ENCODE measurements at regions not wholly inside any gene's neighbourhood (a gene's known extent, or its start where the extent isn't known, plus 50 kb on each side); places are given as distances from the start of the nearest gene placed in this dataset.

DNA sequence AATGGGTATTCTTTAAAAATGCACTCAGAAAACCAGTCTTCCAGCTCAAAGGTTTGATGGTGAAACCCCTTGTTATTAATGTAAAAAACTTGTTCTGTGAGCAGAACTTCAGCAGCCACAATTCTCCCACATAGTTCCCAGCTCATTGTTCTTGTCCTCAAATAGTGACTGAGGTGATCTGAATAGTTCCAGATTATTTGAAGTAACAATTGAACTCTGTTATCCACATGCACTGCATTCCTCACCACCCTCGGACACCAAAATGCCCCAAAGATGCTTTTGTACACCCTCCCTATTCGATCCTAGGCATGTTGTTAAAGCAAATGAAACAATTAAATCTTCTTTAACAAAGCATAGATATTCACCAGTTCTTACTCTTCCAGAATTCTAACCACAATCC is 2186.8 kb upstream of the CELF4 start:
- DNase-seq (ENCODE audit: low read depth), result no peak

- DNase-seq (ENCODE audit: low read depth), result peak; percentile 6
Observed at GRCh38 chr18:39751921-39752320, 2186.3 kb upstream of the CELF4 start.

GRCh38 chr18:39751161-39751560 is 2185.6 kb upstream of the CELF4 start:
- no peak for DNase-seq (ENCODE audit: low read depth)

DNA sequence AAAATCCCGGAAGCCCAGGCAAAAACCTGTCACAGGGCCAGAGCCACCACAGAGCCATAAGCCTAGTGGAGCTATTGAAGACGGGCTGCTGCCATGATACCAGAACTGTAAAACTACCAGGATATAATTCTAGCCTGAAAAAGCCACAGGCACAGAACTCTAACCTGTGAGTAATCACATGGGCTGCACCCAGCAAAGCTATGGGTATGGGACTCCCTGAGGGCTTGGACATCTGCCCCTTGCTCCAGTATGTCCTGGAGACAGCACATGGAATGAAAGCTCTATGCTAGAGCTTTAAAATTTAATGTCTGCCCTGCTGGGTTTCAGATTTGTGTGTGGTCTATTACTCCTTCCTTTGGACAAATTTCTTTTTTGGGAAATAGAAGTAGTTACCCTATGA is 2183.6 kb upstream of the CELF4 start:
- peak; percentile 59 for DNase-seq (ENCODE audit: low read depth)

GRCh38 chr18:39748727-39749126 is 2183.1 kb upstream of the CELF4 start:
- DNase-seq (ENCODE audit: low read depth), result no peak

DNA sequence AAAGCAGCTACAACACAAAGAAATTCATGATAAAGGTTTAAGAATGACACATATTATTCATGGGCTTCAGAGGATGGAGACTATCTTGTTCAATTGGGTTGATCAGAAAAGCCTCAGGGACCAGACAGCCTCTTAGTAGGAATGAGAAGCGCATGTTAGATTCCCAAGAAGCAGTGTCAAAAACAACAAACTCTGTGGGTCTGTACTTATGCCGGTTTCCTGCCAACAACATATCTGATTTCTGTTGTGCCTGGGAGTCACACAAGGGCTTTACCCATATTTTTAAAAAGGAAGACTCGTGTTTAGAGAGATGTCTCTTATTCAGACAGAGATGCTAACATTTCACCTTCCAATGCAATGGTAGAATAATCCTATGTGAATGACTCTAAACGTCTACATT is 2180.6 kb upstream of the CELF4 start:
- no peak for DNase-seq (ENCODE audit: low read depth)

GRCh38 chr18:39743463-39743862 is 2177.9 kb upstream of the CELF4 start:
- DNase-seq (ENCODE audit: low read depth), result no peak

DNA sequence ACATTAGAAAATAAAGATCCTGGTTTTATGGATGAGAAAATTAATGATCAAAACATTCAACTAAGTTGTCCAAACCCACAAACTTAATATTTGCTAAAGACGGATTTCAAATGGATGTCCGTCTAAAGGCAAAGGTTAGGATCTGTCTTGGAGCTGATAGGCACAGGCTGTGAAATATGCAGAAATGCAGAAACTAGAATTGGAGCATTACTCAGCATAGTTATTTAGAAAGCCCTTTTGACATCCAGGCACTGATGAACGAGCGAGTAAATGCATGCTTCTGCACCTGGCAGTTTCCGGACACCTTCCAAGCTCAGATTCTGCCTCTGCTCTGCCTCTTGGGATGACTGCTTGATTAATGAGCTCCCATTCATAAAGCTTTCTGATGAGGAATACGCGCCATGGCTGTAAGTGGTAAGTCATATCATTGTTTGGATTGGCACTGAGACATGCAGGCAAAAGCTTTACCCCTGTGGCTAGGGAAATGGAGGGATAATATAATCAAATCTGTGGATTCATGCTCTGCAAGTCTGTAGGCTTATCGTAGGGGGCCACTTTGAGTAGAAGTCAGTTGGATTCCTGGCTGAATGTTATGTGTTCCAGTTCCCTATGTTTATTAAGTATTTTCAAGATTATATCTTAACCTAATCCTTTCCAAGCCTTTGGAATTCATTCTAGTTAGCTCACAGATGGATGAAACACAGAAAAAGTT is 2176.3 kb upstream of the CELF4 start:
- DNase-seq (ENCODE audit: low read depth), result no peak

GRCh38 chr18:39737869-39738268 is 2172.3 kb upstream of the CELF4 start:
- DNase-seq (ENCODE audit: low read depth), result no peak

DNA sequence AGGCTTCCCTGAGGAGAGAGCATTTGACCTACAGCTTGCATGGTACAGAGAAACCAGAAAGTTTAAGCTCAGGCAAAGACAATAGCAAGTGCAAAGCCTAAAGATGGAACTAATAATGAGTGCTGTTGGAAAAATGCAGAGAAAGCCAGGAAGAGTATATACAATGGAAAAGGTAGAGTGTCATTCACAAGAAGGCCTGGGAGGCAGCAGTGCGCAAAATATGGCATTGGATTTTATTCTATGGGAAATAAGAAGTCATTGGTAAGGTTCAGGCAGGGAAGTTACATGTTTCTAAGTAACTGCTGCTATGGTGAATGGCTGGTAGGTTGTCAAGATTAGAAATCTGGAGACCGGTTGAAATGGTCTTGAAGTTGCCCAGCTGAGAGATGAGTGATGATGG is 2167.3 kb upstream of the CELF4 start:
- no peak for DNase-seq (ENCODE audit: low read depth)

DNA sequence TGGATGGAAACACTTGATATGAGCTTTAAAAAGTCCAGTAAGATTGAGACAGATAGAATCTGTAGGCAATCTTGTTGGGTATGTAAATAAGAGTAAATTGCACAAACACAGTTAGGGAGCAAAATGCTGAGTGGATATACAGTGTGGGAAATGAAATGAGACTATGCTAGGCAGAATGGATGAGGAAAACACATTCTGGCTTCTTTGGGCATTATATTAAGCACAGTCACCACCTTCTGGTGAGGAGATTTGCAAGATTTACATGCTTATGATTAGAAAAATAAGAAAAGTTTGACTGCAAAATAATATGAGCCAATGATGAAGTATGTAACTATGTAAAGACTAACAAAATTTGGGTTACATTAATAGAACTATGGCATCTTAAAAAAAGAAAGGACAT is 2165.0 kb upstream of the CELF4 start:
- DNase-seq (ENCODE audit: low read depth), result no peak

DNA sequence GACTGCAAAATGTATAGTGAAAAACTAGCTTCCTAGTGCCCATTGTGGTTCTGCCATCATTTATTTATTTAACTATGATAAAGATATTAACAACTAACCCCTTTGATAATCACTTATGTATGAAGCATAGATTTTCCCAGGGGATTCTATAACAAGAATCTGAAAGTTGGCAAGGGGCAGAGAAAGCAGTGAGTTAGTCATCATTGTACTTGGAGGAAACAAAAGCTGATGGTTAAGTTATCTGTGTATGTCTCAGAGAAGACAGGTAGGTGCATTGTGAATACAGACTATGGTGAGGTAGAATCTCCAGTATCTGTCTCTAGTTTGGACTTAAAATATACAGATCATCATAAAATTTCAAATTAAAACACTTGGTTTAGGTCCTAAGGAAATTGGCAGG is 2159.1 kb upstream of the CELF4 start:
- no peak for DNase-seq (ENCODE audit: low read depth)

GRCh38 chr18:39721712-39722111 is 2156.1 kb upstream of the CELF4 start:
- no peak for DNase-seq (ENCODE audit: low read depth)

DNA sequence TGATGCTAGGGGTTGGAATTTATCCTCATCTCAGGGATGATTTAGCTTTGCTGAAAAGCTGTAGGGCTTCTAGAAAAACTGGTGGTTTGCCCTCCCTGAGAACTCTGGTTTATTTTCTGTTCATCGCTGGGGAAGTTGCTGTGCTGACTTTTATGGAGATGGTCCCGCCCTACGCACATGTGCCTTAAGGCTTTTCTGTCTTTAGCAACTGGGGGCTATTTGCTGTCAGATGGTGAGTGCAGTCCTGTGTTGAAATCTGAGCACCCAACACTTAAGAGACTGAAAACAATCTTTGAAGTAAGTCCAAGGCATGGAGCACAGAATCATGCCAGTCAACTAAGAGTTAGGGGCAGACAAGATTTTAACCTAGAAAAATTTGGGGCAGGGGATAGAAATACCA is 2148.4 kb upstream of the CELF4 start:
- peak; percentile 7 for DNase-seq (ENCODE audit: low read depth)

DNA sequence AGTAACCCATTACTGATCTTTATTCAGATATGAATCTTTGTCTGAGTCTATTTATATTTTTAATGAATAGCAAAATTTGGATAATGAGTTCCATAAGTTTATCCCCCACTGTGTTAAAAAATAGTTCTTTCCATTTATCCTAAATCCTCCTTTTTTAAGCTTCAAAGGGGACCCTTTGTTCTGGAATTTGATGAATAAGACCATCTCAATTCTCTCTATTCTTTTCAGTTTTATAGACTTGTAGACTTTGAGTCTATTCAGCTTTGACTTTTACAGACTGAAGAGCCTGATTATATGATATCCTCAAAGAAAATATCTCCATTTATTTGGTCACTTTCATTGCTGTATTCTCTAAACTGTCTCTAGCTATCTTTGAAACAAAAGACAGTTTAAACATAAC is 2146.1 kb upstream of the CELF4 start:
- DNase-seq (ENCODE audit: low read depth), result no peak

DNA sequence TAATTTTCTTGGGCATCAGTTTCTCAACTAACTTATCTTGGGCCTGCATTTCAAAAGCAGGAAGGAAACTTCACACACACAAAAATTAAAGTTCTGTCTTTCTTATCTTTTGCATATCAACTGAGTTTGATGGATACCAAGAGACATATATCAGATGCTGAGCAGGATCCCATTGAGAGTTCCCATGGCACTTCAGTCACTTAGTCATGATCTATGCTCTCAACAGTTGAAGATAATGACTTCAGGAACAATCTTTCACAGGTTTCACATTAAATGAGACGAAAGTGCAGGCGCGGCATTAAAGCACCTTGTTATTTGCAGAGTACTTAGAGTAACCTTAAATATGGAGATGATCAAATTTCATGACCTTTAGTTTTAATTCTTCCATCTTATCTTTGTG is 2139.8 kb upstream of the CELF4 start:
- no peak for DNase-seq (ENCODE audit: low read depth)

DNA sequence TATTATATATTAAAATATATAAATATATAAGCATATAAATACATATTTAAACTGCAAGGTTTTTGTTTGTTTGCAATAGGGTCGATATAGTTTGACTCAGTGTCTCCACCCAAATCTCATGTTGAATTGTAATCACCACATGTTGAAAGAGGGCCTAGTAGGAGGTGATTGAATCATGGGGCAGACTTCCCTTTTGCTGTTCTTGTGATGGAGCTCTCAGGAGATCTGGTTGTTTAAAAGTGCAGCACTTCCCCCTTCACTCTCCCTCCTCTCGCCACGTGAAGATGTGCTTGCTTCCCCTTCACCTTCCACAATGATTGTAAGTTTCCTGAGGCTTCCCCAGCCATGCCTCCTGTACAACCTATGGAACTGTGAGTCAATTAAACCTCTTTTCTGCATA is 2137.3 kb upstream of the CELF4 start:
- no peak for DNase-seq (ENCODE audit: low read depth)

GRCh38 chr18:39701839-39702238 is 2136.2 kb upstream of the CELF4 start:
- DNase-seq (ENCODE audit: low read depth), result peak; percentile 2

DNA sequence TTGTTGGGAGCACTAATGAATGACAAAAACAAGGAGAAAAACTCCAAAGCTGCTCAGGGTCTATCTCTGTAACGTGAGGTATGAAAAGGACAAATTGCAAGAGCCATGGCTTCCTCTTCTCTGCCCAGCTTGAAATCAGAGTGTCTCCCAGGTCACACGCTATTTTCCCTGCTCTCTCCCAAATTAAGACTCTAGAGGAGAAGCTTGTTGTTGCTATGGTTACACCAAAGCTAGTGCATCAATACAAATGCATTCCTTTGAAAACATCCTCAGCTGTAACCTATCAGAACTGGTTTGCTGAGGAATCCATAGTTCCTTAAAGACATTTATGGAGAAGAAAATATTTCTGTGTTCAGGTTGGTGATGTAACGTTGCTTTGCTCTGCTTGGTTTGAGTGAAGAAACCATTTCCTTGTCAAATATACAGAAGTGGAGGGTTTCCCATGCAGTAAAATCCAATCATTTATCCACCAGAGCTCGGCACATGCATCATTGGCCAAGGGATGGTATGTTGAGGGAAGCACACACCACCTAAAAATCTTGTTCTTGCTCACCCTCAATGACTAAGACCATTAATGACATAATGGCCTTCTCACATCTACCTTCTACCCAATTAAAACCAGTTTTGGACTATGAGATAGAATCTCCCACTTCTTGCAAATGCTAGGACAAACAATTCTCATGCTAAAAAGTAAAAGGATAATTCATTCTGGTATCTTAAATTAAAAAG is 2135.6 kb upstream of the CELF4 start:
- no peak for DNase-seq (ENCODE audit: low read depth)

- no peak for DNase-seq (ENCODE audit: low read depth)
Observed at GRCh38 chr18:39699340-39699964, 2133.9 kb upstream of the CELF4 start.

DNA sequence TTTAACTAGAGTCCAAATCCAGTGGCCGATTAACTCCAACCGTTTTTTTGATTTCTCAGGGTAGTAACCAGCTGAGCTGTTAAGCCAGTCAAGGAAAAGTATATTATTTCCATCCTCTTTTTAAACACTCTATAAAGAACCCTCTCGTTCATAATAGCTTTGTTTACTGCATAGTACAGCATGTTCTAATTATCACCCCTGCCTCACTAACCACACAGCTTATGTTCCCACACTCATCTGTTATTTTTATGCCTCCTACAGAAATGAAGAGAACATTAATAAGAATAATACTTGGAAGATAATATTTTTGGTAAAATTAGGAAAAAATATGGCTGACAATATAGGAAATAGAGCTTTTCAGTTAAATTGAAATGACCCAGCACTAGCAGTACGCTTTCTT is 2132.8 kb upstream of the CELF4 start:
- no peak for DNase-seq (ENCODE audit: low read depth)

- DNase-seq (ENCODE audit: low read depth), result no peak
Observed at GRCh38 chr18:39693359-39693758, 2127.8 kb upstream of the CELF4 start.

GRCh38 chr18:39692367-39693015 is 2126.9 kb upstream of the CELF4 start:
- DNase-seq (ENCODE audit: low read depth), result no peak

All from RPMI7951 (cell line).